ENCODE measurements at regions not wholly inside any gene's neighbourhood (a gene's known extent, or its start where the extent isn't known, plus 50 kb on each side); places are given as distances from the start of the nearest gene placed in this dataset.
A peak's percentile ranks its signal among the peaks of the same experiment; 100 is the strongest.
"Not testable (repeated sequence)": the region's sequence is repeated elsewhere in the genome, so short reads cannot be mapped to it uniquely, and the experiment has no call there.

GRCh38 chr12:114864837-114865551 is 181.0 kb upstream of the TBX3 start:
- DNase-seq (ENCODE audit: insufficient read length, low spot score), result no peak

DNA sequence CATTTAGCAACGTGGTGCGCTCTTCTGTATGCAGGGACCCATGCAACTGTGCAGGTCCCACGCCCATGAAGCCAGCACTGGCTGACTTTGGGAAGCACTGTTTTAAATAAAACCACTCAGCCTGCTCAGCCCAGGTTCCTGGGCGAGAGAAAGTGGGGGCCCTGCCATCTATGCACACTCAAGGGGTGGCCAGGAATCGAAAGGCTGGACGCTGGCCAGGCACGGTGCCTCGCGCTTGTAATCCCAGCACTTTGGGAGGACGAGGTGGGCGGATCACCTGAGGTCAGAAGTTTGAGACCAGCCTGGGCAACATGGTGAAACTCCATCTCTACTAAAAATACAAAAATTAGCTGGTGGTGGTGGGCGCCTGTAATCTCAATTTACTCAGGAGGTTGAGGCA is 179.9 kb upstream of the TBX3 start:
- no peak for FAIRE-seq
- DNase-seq (ENCODE audit: insufficient read length, low spot score), result no peak

More at GRCh38 chr12:114864837-114865551, 181.0 kb upstream of the TBX3 start:
- no peak for FAIRE-seq

DNA sequence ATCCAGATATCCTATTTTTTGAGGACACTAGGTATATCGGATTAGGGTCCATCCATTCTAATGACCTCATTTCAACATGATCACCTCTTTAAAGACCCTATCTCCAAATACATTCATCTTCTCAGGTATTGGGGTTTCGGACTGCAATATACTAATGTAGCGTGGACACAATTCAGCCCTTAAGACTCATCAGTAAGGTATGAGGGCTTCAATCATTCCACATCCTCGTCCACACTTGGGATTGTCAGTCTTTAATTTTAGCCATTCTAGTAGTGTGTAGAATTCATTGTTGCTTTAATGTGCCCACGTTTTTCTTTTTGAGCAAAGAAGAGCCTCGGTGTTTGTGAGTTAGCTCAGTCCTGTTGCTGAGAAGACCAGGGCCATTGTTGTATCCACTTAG is 177.0 kb upstream of the TBX3 start:
- FAIRE-seq (no peak), DNase-seq (ENCODE audit: insufficient read length, low spot score) (no peak)

GRCh38 chr12:114858388-114859146 is 174.6 kb upstream of the TBX3 start:
- FAIRE-seq (no peak), DNase-seq (ENCODE audit: insufficient read length, low spot score) (no peak)

DNA sequence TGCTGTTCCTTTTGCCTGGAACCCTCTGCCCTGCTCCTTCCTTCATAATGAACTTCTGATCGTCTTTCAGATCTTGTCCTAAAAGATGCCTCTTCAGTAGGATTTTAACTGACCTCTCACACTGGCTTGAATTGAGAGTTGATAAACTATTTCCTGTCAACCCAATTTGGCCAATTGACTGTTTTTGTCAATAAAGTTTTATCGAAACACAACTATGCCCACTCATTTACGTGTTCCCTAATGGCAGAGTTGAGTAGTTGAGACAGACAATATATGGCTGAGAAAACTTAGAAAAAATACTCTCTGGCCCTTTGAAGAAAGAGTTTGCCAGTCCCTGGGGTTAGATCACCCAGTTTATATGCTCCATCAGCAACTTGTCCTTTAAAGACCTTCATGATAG is 171.7 kb upstream of the TBX3 start:
- DNase-seq (ENCODE audit: insufficient read length, low spot score) (no peak), FAIRE-seq (no peak)

- DNase-seq (ENCODE audit: insufficient read length, low spot score) (no peak), FAIRE-seq (no peak)
Observed at GRCh38 chr12:114852976-114853529, 169.1 kb upstream of the TBX3 start.

- no peak for FAIRE-seq
Observed at GRCh38 chr12:114851981-114852380, 168.0 kb upstream of the TBX3 start.

GRCh38 chr12:114850661-114851275 is 166.8 kb upstream of the TBX3 start:
- DNase-seq (ENCODE audit: insufficient read length, low spot score), result no peak
- no peak for FAIRE-seq

More at GRCh38 chr12:114851981-114852380, 168.0 kb upstream of the TBX3 start:
- no peak for DNase-seq (ENCODE audit: insufficient read length, low spot score)

DNA sequence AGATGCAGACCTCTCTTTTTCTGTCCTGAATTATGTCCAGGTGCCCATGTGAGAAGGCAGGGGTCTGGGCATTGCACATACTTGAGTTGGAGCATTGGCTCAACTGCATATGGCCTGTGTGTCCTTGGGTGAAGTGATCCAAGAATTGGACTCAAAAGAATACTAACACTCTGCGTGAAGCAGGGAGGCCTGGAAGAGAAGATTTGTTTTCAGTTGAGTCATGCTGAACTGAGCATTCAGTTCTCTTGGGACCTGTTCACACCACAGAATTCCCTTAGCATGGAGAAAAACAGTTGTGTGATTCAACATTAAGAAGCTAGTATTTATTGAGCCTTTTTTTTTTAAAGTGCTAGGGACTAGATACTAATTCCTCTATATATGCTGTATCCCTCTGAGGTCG is 164.7 kb upstream of the TBX3 start:
- FAIRE-seq (no peak), DNase-seq (ENCODE audit: insufficient read length, low spot score) (no peak)

- DNase-seq (ENCODE audit: insufficient read length, low spot score) (no peak), FAIRE-seq (no peak)
Observed at GRCh38 chr12:114847441-114848035, 163.6 kb upstream of the TBX3 start.

DNA sequence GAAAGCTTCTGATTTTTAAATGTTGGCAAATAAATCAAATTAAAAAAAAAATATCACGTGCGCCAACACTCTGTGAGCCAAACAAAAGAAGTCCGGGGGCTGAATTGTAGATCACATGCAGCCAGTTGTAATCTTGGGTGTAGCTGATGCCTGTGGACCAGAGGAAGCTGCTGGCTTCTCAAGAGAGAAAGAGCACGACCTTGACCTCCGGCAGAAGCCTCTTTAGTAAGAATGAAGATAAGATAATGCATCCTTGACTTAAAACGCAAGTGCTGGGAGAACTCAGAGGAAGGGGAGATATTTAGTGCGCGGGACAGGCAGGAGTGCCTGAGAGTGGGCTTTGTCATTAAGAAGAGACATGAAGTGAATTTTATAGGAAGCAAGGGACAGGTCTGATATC is 162.8 kb upstream of the TBX3 start:
- FAIRE-seq (no peak), DNase-seq (ENCODE audit: insufficient read length, low spot score) (no peak)

- DNase-seq (ENCODE audit: insufficient read length, low spot score), result no peak
- no peak for FAIRE-seq
Observed at GRCh38 chr12:114841557-114842251, 157.7 kb upstream of the TBX3 start.

DNA sequence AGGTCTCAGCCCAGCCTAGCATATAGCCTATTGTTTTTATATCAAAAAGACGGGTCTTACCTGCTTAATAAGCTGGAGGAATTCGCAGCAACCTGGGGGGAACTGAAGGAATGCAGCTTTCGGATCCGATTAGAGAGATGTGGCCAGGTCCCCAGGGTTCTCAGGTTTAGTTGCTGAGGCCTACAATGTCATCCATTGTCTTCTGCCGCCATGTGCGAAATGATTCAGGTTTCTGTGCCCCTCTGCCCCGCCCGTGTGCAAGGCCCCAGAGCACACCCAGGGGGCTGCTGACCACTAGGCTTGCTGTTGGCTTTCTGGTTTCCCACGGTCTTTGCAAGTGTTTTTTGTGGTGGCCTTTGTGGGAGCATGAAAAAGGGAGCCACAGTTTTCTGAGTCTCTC is 154.5 kb upstream of the TBX3 start:
- DNase-seq (ENCODE audit: insufficient read length, low spot score), result no peak
- no peak for FAIRE-seq

- FAIRE-seq (no peak), DNase-seq (ENCODE audit: insufficient read length, low spot score) (no peak)
Observed at GRCh38 chr12:114836609-114837008, 152.6 kb upstream of the TBX3 start.

DNA sequence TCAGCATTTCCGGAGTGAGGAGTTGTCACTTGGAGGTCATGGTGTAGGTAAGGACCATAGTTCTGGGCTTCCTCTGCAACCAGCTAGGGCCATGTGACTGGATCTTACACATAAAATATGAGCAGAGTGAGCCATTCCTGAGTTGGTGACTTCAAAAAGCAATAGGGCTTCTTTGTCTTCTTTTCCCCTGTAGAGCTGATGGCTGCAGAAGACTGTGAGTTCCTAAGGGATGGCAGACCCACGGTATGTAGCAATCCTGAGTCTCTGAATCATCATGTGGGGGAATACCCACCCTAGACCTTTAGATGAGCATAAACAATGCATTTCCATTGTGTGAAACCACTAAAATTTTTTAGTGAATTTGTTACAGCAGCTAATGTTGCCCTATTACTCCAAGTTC is 151.1 kb upstream of the TBX3 start:
- no peak for DNase-seq (ENCODE audit: insufficient read length, low spot score)
- no peak for FAIRE-seq

- DNase-seq (ENCODE audit: insufficient read length, low spot score), result peak; percentile 55
- no peak for FAIRE-seq
Observed at GRCh38 chr12:114834621-114835020, 150.6 kb upstream of the TBX3 start.

- FAIRE-seq, result no peak
- DNase-seq (ENCODE audit: insufficient read length, low spot score), result no peak
Observed at GRCh38 chr12:114829833-114830232, 145.9 kb upstream of the TBX3 start.

DNA sequence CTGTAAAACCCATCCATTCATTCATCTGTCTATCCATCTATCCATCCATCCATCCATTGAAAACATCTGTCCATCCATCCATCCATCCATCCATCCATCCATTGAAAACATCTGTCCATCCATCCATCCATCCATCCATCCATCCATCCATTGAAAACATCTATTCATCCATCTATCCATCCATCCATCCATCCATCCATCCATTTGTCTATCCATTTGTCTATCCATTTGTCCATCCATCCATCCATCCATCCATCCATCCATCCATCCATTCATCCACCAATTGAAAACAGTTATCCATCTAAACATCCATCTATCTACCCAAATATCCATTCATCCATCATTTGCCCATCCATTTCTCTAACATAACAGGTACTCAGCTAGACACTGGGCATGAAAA is 145.3 kb upstream of the TBX3 start:
- FAIRE-seq; DNase-seq (ENCODE audit: insufficient read length, low spot score): not testable (repeated sequence)

- no peak for DNase-seq (ENCODE audit: insufficient read length, low spot score)
- FAIRE-seq, result no peak
Observed at GRCh38 chr12:114827461-114827860, 143.5 kb upstream of the TBX3 start.

DNA sequence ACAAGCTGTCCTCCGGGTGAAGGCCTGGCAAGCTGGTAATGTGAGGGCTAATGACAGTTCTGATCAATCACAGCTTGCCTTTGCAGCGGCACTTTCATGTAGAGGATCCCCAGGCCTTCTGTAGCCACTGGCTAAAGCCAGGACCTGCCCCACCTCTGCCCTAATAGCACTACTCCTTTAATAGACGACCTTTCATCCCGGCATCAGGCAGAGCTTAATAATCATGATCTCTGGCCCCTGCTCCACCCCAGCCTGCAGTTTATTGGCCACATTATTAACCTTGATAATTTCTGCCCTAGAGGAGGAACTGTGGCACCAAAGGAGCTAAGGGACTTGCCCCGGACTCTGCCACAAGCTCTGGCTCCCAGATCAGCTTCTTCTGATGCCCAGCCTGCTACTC is 142.3 kb upstream of the TBX3 start:
- FAIRE-seq, result no peak

GRCh38 chr12:114823724-114824123 is 139.7 kb upstream of the TBX3 start:
- DNase-seq (ENCODE audit: insufficient read length, low spot score) (no peak), FAIRE-seq (no peak)

More for the DNA sequence above, 142.3 kb upstream of the TBX3 start:
- no peak for DNase-seq (ENCODE audit: insufficient read length, low spot score)
